Nephron progenitor cell (in vitro differentiated cells): ENCODE measurements at regions not wholly inside any gene's neighbourhood (a gene's known extent, or its start where the extent isn't known, plus 50 kb on each side); places are given as distances from the start of the nearest gene placed in this dataset.
"Not testable (repeated sequence)": the region's sequence is repeated elsewhere in the genome, so short reads cannot be mapped to it uniquely, and the experiment has no call there.

ENCODE experiments used
- DNase-seq: peaks from one replicate; pipeline ENCODE4 v3.0.0; 2021
- H3K27ac Mint-ChIP-seq: 2 replicates; pipeline ENCODE4 v1.8.0; 2021; ENCODE audit warnings: mild to moderate bottlenecking, moderate library complexity, mixed read lengths
- H3K27me3 Mint-ChIP-seq: 2 replicates; pipeline ENCODE4 v1.8.0; 2021; ENCODE audit warnings: mild to moderate bottlenecking, low read depth, mixed read lengths; ENCODE audit not compliant: poor library complexity
- H3K36me3 Mint-ChIP-seq: 2 replicates; pipeline ENCODE4 v1.8.0; 2021; ENCODE audit warnings: low read depth, mixed read lengths
- H3K4me1 Mint-ChIP-seq: 2 replicates; pipeline ENCODE4 v1.8.0; 2021; ENCODE audit warnings: mixed read lengths
- H3K4me3 Mint-ChIP-seq: 2 replicates; pipeline ENCODE4 v1.8.0; 2021; ENCODE audit warnings: mild to moderate bottlenecking, moderate library complexity, mixed read lengths
- H3K9me3 Mint-ChIP-seq: 2 replicates; pipeline ENCODE4 v1.8.0; 2021; ENCODE audit warnings: mild to moderate bottlenecking, moderate library complexity, mixed read lengths
- TF ChIP-seq, protein P1 (sequence below): fragments of 200-600 bp; sonication (generic); IDR thresholded peaks from 2 replicates; pipeline ENCODE4 v1.5.0; 2021; ENCODE audit warnings: antibody characterized with exemption

DNA sequence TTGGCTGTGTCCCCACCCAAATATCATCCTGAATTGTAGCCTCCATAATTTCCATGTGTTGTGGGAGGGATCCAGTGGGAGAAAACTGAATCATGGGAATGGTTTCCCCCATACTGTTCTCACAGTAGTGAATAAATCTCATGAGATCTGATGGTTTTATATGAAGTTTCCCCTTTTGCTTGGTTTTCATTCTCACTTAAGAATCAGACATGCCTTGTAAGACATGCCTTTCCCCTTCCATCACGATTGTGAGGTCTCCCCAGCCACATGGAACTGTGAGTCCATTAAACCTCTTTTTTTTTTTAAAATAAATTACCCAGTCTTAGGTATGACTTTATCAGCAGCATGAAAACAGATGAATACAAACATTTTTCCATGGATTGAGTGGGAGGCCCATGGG lies 652.9 kb downstream of the ETNK1 start:
- no peak for DNase-seq
- Mint-ChIP-seq H3K27ac (no peak overlapping the region), H3K27me3 (no peaks in the 10 kb centered on the region), H3K36me3 (no peaks in the 10 kb centered on the region), H3K9me3 (no peaks in the 10 kb centered on the region), H3K4me1 (no peaks in the 10 kb centered on the region), H3K4me3 (no peak overlapping the region)
- TF ChIP-seq, protein P1, sequence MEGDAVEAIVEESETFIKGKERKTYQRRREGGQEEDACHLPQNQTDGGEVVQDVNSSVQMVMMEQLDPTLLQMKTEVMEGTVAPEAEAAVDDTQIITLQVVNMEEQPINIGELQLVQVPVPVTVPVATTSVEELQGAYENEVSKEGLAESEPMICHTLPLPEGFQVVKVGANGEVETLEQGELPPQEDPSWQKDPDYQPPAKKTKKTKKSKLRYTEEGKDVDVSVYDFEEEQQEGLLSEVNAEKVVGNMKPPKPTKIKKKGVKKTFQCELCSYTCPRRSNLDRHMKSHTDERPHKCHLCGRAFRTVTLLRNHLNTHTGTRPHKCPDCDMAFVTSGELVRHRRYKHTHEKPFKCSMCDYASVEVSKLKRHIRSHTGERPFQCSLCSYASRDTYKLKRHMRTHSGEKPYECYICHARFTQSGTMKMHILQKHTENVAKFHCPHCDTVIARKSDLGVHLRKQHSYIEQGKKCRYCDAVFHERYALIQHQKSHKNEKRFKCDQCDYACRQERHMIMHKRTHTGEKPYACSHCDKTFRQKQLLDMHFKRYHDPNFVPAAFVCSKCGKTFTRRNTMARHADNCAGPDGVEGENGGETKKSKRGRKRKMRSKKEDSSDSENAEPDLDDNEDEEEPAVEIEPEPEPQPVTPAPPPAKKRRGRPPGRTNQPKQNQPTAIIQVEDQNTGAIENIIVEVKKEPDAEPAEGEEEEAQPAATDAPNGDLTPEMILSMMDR = no peak

DNA sequence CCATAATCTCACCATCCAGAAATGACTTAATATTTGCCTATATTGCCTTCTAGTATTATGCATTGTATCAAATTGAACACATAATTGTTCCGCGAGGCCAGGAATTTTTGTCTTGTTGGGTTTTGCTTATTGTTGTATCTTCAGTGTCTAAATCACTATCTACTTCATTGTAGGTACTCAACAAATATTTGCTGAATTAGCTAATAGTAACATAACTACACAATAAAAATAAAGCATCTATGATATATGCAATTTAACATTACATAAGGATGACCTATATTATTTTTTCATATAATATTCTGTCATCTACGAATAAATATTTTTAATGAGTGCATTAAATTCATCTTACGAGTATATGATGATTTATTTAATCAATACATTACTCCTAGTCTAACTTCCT lies 656.3 kb downstream of the ETNK1 start:
- TF ChIP-seq, protein P1 = no peak
- Mint-ChIP-seq H3K9me3 (no peaks in the 10 kb centered on the region), H3K27ac (no peak overlapping the region), H3K27me3 (no peaks in the 10 kb centered on the region), H3K36me3 (no peaks in the 10 kb centered on the region), H3K4me1 (no peaks in the 10 kb centered on the region), H3K4me3 (no peak overlapping the region)
- no peak for DNase-seq

DNA sequence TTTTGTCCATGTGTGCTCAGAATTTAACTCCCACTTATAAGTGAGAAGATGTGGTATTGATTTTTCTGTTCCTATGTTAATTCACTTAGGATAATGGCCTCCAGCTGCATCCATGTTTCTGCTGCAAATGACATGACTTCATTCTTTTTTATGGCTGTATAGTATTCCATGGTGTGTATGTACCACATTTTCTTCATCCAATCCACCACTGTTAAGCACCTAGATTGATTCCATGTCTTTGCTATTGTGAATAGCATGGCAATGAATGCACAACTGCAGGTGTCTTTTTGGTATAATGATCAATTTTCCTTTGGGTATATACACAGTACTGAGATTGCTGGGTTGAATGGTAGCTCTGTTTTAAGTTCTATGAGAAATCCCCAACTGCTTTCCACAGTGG lies 657.7 kb downstream of the ETNK1 start:
- Mint-ChIP-seq H3K27me3 (no peaks in the 10 kb centered on the region), H3K4me1 (no peaks in the 10 kb centered on the region), H3K27ac (no peak overlapping the region), H3K4me3 (no peak overlapping the region), H3K9me3 (no peaks in the 10 kb centered on the region), H3K36me3 (no peaks in the 10 kb centered on the region)
- TF ChIP-seq, protein P1 = no peak
- DNase-seq = no peak

DNA sequence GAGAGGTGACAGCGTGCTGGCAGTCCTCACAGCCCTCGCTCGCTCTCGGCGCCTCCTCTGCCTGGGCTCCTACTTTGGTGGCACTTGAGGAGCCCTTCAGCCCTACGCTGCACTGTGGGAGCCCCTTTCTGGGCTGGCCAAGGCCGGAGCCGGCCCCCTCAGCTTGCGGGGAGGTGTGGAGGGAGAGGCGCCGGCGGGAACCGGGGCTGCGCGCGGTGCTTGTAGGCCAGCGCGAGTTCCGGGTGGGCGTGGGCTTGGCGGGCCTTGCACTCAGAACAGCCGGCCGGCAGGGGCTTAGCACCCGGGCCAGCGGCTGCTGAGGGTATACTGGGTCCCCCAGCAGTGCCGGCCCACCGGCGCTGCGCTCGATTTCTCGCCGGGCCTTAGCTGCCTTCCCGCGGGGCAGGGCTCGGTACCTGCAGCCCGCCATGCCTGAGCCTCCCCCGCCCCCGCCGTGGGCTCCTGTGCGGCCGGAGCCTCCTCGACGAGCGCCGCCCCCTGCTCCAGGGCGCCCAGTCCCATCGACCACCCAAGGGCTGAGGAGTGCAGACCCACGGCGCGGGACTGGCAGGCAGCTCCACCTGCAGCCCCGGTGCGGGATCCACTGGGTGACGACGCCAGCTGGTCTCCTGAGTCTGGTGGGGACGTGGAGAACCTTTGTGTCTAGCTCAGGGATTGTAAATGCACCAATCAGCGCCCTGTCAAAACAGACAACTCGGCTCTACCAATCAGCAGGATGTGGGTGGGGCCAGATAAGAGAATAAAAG lies 661.0 kb downstream of the ETNK1 start:
- not testable (repeated sequence) for H3K9me3 Mint-ChIP-seq, DNase-seq, H3K27ac Mint-ChIP-seq, H3K27me3 Mint-ChIP-seq, H3K36me3 Mint-ChIP-seq, H3K4me1 Mint-ChIP-seq, H3K4me3 Mint-ChIP-seq

- H3K9me3 Mint-ChIP-seq = no peaks in the 10 kb centered on the region
- H3K27ac Mint-ChIP-seq = no peak overlapping the region
- no peak for DNase-seq
- no peaks in the 10 kb centered on the region for H3K36me3 Mint-ChIP-seq
- no peak overlapping the region for H3K4me3 Mint-ChIP-seq
- H3K27me3 Mint-ChIP-seq = peaks cover 2% of the 10 kb centered on the region
- TF ChIP-seq, protein P1 = no peak
- H3K4me1 Mint-ChIP-seq = no peaks in the 10 kb centered on the region
These were observed 658.7 kb downstream of the SOX5 start for GRCh38 chr12:23290627-23291330.

DNA sequence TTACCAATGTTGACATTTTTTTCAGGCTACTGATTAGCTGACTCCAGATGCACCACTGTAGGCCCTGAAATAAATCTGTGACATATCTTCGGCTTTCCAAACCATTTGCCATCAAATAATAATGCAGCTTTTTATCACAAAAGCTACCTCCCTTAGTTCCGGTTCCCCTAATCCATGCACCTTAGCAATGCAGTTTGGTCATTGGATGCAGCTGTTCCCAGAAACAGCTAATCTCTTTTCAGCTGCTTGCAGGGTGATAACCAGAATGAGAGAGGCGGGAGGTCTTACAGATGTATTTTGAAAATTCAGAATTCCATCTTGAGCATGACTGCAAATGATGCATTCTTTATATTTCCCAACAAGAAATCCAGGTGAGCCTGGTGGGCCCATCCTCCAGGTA lies 646.2 kb downstream of the SOX5 start:
- H3K9me3 Mint-ChIP-seq = peaks cover 8% of the 10 kb centered on the region
- TF ChIP-seq, protein P1 = no peak
- no peak overlapping the region for H3K4me3 Mint-ChIP-seq
- no peak for DNase-seq
- no peaks in the 10 kb centered on the region for H3K36me3 Mint-ChIP-seq
- H3K27me3 Mint-ChIP-seq = peaks cover 4% of the 10 kb centered on the region
- H3K4me1 Mint-ChIP-seq = no peaks in the 10 kb centered on the region
- H3K27ac Mint-ChIP-seq = no peak overlapping the region
